ENCODE measurements at regions not wholly inside any gene's neighbourhood (a gene's known extent, or its start where the extent isn't known, plus 50 kb on each side); places are given as distances from the start of the nearest gene placed in this dataset.

DNA sequence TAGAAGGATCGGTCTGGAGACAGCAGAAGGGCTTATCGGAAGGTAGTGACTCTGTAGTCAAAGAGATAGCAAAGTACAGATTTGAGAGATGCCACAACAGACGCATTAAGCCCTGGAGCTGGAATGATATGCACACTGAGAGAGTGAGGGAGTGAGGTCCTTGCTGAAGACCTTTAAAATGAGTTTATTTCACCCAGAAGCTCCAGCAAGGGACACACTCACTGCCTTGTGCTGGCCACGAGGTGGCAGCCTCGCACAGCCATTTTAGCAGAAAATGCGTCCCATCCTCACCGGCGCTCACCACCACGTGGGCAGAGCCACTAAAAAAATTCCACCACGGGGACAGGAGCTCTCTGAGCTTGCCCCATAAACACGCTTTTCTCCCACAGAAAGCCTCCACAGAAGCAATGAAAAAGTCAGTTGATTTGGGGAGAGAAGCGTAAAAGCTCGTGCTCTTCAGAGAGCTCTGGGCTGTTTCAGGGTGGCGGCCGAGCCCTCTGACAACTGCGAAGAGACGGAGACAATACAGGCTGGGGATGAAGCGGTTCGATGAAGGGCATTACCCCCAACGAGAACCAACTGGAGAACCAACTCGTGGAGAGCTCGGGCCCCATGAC is 163.0 kb upstream of the KLF14 start:
- DNase-seq (ENCODE audit: low read depth, low spot score) = peak; percentile 38

- no peak for DNase-seq (ENCODE audit: low read depth, low spot score)
Measured at GRCh38 chr7:130897515-130898419, 163.8 kb upstream of the KLF14 start.

- no peak for DNase-seq (ENCODE audit: low read depth, low spot score)
Measured at GRCh38 chr7:130899071-130899560, 165.1 kb upstream of the KLF14 start.

DNA sequence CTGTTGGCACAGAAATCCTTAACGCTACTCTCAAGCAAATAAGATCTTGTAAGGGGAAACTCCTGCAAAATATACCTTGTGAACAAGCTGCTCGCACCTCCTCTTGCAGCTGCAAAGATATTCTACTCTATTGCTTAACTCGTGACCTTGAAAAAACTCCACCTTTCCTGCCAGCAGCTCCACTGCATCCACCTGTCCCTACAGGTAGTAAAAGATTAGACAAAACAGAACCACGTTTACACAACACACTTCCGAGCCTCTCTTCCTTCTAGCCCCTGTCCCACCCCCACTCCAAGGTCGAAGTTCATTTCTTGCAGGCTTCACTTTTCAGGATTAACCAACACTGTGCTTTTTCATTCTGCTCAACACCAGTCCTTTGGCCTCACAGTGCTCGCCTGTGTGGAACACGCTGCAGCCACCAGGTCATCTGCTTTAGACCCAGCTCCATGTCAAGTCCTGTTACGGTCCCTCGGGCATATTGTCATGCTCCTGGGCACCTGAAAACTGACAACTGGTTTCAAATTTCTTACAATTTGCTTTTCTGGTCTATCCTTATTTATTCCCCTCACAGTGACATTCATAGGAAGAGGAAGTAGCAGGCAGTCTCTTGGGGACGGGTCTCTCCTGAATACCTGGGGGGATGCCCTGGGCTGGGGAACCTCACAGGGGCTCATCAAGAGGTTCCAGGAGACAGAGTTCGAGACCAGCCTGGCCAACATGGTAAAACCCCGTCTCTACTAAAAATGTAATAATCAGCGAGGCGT is 165.8 kb upstream of the KLF14 start:
- no peak for DNase-seq (ENCODE audit: low read depth, low spot score)

DNA sequence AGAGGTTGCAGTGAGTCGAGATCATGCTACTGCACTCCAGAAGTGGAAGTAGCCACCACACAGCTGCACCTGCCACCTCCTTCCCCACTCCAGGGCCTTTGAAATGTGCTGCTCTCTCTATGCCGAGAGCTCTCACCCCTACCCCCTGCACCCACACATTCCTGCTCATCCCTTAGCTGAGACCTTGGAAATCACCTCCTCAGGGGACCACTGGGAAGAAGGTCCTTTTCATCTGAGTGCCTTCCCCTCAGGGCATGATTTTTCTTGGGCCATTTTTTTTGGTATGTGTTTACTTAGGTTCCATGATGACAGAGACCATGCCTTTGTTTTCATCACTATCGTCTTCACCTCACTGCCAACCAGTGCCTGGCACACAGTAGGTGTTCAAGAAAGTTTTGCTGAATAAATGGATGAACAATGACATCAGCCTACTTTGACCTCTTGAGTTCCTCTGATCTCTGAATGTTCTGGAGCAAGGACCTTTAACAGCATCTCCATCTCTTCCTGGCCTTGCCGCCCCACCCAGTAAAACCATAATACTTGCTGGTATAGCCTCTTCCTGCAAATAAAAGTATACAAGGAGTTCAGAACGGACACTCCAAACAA is 166.6 kb upstream of the KLF14 start:
- DNase-seq (ENCODE audit: low read depth, low spot score) = no peak

DNA sequence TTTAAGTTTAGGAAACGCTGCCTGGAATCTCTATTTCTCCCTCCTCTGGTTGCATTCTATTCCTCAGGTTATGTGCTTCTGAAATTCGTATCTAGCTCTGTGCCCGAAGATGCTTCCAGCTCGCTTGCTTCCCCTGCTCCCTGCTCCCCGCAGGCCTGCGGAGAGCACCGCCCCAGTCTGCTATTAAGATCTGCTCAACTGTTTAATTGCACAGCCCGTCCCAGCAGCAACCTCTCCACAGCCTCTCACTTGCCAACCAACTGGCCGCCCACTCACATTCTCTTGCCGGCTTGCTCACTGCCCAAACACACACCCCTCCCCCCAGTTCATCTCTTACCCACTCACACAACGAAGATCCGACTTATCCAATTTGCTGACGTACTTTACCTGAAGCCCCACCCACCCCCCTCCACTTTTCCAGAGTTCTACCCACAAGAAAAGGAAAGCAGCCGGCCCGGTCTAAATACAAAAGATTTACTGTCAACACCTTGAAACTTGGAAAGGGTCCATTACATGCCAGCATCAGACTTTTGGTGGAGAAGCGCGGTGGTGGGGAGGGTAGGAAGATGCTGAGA is 167.3 kb upstream of the KLF14 start:
- DNase-seq (ENCODE audit: low read depth, low spot score) = no peak

DNA sequence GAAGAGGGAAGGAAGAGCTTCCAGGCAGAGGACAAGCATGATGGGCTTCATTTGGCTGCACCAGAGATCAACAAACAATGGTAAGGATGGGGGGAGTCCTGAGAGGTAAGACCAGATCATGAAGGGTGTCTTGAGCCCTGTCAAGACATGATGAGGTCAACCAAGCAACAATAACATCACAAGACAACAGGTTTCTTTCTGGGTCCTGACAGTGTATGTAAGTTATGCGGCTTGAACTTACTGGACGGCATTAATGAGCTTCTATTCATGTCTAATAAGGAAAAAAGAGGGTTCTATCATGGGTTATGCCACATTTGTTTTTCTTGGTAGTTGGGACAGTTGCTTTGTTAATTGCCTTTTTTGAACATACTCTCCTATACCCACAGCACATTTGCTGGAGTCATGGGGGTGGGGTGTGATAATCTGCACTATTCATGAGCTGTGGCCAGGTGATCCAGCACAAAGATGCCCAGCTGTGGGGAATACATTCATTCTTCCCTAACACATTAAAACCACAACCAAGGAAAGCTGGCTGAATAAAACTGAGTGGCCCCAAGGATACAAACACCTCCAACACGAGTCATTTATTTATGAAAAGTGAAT is 168.8 kb upstream of the KLF14 start:
- DNase-seq (ENCODE audit: low read depth, low spot score) = no peak

DNA sequence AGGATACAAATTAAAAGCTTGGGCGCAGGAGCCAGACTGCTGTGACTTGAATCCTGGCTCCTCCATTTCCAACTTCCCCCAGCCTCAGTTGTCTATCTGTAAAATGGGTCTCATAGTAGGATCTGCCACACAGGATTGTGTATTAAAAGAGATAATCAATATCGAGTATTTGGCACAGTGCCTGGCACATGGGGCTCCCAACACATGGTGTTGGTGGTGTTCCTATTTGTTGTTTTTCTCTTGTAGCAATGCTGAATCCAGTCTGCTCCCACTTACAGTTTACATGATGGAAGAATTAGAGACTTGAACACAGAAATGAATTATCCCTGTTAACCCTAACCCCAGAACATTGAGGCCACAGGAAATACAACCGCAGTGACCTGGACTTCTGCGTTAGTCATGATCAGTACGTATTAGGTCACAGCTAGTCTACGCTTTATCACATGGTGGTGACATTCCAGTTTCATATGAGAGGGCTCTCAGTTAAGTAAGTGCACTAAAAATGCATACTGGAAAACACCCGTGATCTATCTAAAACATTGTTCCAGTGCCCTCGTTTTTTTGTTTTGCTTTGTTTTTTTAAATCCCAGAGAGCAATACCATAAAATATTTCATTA is 169.5 kb upstream of the KLF14 start:
- DNase-seq (ENCODE audit: low read depth, low spot score) = no peak

GRCh38 chr7:130904031-130904757 is 170.2 kb upstream of the KLF14 start:
- no peak for DNase-seq (ENCODE audit: low read depth, low spot score)

- DNase-seq (ENCODE audit: low read depth, low spot score) = no peak
Measured at GRCh38 chr7:130904792-130905191, 170.8 kb upstream of the KLF14 start.

DNA sequence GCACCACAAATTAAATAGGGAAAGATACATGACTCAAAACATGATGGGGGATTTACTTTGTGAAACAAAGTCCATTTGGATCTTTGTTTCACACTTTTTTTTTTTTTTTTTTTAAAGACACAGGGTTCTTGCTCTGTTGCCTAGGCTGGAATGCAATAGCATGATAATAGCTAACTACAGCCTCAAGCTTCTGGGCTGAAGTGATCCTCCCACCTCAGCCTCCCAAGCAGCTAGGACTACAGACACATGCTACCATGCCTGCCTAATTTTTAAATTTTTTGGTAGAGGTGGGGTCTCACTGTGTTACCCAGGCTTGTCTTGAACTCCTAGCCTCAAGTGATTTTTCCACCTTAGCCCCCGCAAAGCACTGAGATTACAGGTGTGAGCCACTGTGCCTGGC is 172.6 kb upstream of the KLF14 start:
- no peak for DNase-seq (ENCODE audit: low read depth, low spot score)

DNA sequence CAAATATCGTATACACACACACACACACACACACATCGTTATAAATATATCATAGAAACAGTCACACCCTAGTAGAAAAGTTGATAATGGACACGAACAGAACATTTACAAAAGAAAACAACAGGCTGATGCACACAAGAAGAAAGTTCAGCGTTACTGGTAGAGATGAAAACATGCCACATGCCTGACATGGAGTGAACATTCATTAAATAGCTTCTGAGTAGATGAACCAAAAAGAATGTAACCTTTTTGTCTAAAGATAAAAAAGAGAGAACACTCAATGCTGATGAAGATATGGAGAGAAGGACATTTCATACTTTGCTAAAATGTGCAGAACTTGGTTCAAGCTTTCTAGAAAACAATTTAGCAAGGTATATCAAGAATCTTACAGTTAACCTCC is 173.4 kb upstream of the KLF14 start:
- DNase-seq (ENCODE audit: low read depth, low spot score) = no peak

- no peak for DNase-seq (ENCODE audit: low read depth, low spot score)
Measured at GRCh38 chr7:130908345-130909160, 174.5 kb upstream of the KLF14 start.

DNA sequence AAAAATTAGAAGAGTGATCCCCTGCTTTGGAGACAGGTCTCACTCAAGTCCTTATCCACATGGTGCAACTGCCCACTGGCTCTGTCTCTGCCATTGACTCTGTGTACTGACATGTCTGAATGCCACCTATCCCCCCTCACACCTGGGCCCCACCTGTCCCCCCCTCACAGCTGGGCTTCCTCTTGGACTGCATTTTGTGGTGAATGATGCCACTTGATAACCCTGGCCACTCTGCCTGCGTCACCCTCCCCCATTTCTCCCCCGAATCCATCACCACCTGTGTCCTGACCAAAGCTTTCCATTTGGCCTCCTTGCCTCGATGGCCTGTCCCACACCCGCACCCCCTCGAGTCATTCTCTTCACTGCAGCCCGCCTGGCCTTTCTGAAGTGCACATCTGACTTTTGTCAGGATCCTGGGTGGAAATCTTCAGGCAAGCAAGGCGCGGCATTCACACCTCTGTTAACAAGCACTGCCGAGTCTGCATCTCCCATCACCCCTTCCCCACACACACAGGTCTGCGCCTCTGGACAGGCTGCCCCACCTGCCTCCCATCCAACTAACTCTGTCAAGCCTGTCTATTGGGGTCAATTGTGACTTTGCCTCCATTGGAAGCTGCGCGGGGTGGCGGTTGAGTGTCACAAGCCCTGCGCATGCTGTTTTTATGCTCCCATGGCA is 175.3 kb upstream of the KLF14 start:
- no peak for DNase-seq (ENCODE audit: low read depth, low spot score)

GRCh38 chr7:130909881-130910672 is 176.1 kb upstream of the KLF14 start:
- DNase-seq (ENCODE audit: low read depth, low spot score) = no peak

DNA sequence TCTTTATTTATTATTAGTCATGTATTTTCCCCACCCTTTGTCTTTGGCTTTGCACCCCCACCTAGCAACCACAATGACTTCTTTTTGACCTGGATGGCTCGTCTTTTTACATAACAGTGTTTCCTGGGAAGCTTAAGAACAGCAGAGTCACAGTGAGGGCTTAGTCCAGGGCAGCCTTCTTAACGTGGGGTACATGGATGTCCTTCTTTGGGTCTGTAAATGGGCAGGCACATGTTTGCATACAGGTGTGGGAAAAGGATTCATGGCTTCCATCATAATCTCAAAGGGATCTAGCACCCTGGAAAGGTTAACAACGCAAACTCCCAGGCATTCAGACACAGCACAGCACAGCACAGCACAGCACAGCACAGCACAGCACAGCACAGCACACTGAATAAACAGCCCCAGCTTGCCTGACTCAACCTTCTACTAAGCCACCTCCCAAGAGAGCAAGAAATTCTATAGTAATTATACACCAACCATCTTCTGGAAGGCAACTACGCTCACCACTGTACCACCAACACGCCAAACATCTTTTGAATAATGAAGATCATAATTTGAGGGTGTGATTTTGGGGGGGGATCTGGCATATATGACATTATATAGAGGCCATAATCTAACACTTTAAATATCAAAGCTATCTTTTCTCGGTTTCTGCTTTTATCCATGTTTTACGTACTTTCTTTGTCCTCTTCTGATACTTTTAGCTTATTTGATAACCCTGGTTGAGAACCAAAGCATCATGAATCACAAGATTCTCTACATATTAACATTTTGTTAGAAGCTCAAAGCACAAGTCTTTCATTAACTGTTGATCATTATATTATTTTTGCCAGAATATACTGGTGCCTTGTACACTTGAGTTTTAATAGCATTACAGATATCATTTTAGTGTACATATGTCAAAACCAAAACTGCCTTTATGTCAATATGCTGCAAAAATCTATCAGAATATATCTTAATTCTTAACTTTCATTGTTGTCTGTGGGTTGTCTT is 177.2 kb upstream of the KLF14 start:
- DNase-seq (ENCODE audit: low read depth, low spot score) = no peak

All from activated naive CD8-positive, alpha-beta T cell treated with anti-CD3 and anti-CD28 coated beads, Interleukin-2, amount 50 U/mL, for 16 hours (primary cell).